Bronchial epithelial cell (primary cell): ENCODE measurements at regions not wholly inside any gene's neighbourhood (a gene's known extent, or its start where the extent isn't known, plus 50 kb on each side); places are given as distances from the start of the nearest gene placed in this dataset.

Source experiments
- DNase-seq: peaks from one replicate; pipeline ENCODE4 v3.0.0-alpha.2; 2010; ENCODE audit warnings: low read depth
- FAIRE-seq: peaks from 2 replicates; lab custom pipeline; 2011; peaks lifted over from hg19 to GRCh38; lab: Jason Lieb, UNC
- H3K27me3 ChIP-seq: 2 replicates; pipeline ENCODE4 v1.5.1; 2011; ENCODE audit warnings: low read length; ENCODE audit not compliant: control insufficient read depth, insufficient read depth
- H3K36me3 ChIP-seq: 2 replicates; pipeline ENCODE4 v1.5.1; 2011; ENCODE audit warnings: low read length; ENCODE audit not compliant: control insufficient read depth, insufficient read depth
- H3K4me3 ChIP-seq: 2 replicates; pipeline ENCODE4 v1.5.1; 2011; ENCODE audit warnings: mild to moderate bottlenecking, low read depth, low read length, control low read depth
- TF ChIP-seq, protein P1 (sequence below): IDR thresholded peaks from 2 replicates; pipeline ENCODE4 v1.5.1; 2011; ENCODE audit warnings: mild to moderate bottlenecking, moderate library complexity, low read length, control low read depth, inconsistent platforms; ENCODE audit not compliant: insufficient read depth, severe bottlenecking

DNA sequence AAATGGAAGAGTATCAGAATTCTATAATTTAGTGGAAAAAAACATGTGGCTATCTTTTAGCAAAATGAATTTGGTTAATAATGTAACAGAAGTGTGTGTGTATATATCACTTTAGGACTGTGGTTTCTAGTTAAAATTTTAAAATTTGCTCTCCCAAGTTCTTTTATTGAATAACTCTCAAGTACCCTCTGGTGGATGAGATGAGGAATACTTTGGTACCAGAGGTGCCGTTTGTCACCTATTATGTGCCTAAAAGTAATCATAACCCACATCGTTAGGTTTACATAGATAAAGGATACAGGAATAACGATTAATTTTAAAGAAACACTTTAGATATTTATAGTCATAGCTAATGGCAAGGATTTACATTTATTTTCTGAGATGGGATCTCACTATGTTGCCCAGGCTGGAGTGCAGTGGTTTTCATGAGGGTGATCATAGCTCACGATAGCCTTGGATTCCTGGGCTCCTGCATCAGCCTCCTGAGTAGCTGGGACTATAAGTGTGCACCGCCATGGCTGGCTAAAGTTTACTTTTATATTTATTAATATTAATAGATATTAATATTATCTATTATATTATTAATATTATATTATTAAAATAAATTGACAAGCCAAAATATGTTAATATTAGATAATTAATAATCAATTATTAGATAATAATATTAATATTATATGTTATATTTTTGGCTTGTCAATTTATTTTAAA, 66.7 kb upstream of the CAPRIN1 start:
- Histone ChIP-seq H3K36me3 (no peaks in the 10 kb centered on the region), H3K4me3 (no peak overlapping the region), H3K27me3 (no peaks in the 10 kb centered on the region)
- TF ChIP-seq, protein P1, sequence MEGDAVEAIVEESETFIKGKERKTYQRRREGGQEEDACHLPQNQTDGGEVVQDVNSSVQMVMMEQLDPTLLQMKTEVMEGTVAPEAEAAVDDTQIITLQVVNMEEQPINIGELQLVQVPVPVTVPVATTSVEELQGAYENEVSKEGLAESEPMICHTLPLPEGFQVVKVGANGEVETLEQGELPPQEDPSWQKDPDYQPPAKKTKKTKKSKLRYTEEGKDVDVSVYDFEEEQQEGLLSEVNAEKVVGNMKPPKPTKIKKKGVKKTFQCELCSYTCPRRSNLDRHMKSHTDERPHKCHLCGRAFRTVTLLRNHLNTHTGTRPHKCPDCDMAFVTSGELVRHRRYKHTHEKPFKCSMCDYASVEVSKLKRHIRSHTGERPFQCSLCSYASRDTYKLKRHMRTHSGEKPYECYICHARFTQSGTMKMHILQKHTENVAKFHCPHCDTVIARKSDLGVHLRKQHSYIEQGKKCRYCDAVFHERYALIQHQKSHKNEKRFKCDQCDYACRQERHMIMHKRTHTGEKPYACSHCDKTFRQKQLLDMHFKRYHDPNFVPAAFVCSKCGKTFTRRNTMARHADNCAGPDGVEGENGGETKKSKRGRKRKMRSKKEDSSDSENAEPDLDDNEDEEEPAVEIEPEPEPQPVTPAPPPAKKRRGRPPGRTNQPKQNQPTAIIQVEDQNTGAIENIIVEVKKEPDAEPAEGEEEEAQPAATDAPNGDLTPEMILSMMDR = no peak
- FAIRE-seq (no peak), DNase-seq (no peak)

DNA sequence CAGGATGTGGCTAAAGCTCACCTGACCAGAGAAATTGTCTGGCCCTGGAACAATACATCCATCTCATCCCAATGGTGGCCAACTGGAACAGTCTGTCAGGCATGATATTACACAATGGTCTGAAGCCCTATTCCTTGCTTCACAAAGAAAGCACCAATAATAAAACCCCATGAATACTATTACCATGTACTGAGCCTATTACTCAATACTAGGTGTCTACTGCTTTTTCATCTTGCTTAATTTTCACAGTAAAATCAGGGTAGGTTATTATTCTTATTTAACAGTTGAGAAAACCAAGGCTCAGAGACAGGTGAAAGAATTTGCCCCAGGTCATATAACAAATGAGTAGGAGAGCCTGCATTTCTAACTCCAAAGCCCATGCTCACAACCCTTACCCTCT, 68.9 kb upstream of the CAPRIN1 start:
- no peaks in the 10 kb centered on the region for H3K36me3 ChIP-seq
- TF ChIP-seq, protein P1 = no peak
- H3K4me3 ChIP-seq = no peak overlapping the region
- no peak for FAIRE-seq
- DNase-seq = no peak
- no peaks in the 10 kb centered on the region for H3K27me3 ChIP-seq

DNA sequence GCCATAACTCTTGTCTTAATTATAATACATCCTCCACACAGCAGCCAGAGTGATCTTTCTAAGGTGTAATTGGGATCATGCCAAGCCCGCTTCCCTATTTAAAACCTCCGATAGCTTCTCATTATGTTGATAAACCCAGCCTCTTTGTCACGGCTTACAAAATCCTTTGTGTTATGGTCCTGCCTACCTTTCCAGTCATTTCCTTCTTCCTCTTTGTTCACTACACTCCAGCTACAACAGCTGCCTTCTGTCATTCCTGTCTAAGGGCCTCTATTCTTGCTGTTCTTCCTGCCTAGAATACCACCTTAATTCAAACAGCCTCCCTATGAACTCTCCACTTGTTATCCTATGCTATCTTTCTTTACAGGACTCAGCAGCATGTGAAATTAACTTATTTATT, 70.6 kb upstream of the CAPRIN1 start:
- DNase-seq = peak; percentile 27
- TF ChIP-seq, protein P1 = no peak
- Histone ChIP-seq H3K36me3 (no peaks in the 10 kb centered on the region), H3K4me3 (no peak overlapping the region), H3K27me3 (no peaks in the 10 kb centered on the region)
- no peak for FAIRE-seq

DNA sequence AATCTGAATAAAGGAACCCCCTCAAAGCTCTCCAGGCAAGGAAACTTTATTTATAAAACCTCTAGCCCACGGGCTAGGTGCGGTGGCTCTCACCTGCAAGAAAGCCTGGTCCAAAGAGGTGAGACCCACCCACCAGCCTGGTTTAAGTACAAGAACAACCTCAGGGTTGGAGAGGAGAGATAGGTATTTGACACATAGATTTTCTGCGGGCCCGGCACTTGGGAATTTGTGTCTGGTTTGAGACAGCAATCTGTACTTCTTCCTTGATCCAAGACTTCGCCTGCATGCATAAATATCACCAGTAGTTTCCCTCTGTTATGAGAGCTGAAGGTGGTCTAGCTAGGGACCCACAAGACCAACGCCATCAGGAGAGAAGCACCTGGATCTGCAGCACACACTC, 73.2 kb upstream of the CAPRIN1 start:
- TF ChIP-seq, protein P1 = no peak
- no peak for FAIRE-seq
- H3K27me3 ChIP-seq = no peaks in the 10 kb centered on the region
- no peaks in the 10 kb centered on the region for H3K36me3 ChIP-seq
- DNase-seq = no peak
- H3K4me3 ChIP-seq = no peak overlapping the region

DNA sequence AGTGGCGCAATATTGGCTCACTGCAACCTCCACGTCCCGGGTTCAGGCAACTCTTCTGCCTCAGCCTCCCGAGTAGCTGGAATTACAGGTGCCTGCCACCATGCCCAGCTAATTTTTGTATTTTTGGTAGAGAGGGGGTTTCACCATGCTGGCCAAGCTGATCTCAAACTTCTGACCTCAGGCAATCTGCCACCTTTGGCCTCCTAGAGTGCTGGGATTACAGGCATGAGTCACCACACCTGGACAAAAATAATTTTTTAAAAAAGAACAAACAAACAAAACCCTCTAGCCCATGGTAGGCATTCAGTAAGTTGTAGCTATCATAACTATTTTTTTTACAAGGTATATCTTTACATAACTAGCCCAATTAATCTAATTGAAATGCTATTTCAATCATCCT, 73.9 kb upstream of the CAPRIN1 start:
- no peaks in the 10 kb centered on the region for H3K27me3 ChIP-seq
- DNase-seq = no peak
- TF ChIP-seq, protein P1 = no peak
- no peaks in the 10 kb centered on the region for H3K36me3 ChIP-seq
- FAIRE-seq = no peak
- no peak overlapping the region for H3K4me3 ChIP-seq
